Tibial nerve (tissue), 4 donors: ENCODE measurements at regions not wholly inside any gene's neighbourhood (a gene's known extent, or its start where the extent isn't known, plus 50 kb on each side); places are given as distances from the start of the nearest gene placed in this dataset.

Source experiments
- EP300 ChIP-seq, 2 donors: sonication (generic); formaldehyde crosslinking; IDR thresholded peaks; one replicate each; pipeline ENCODE4 v1.6.1; 2017; ENCODE audit warnings: antibody characterized with exemption in 2 of 2, mild to moderate bottlenecking in 1 of 2
- POLR2A ChIP-seq, 2 donors: fragments of 450-650 bp; IDR thresholded peaks; one replicate each; pipeline ENCODE4 v1.6.1; 2017; ENCODE audit warnings: antibody characterized with exemption in 2 of 2, mild to moderate bottlenecking in 2 of 2, moderate library complexity in 2 of 2
- TF ChIP-seq, protein P1 (sequence below), 5 experiments: fragments of 200-600 bp in 3 of 5; fragments of 450-650 bp in 2 of 5; sonication (generic) in 3 of 5; IDR thresholded peaks; one replicate each; pipeline ENCODE4 v1.5.1; 2016 to 2019; ENCODE audit warnings: antibody characterized with exemption in 5 of 5, mild to moderate bottlenecking in 3 of 5, moderate library complexity in 2 of 5

DNA sequence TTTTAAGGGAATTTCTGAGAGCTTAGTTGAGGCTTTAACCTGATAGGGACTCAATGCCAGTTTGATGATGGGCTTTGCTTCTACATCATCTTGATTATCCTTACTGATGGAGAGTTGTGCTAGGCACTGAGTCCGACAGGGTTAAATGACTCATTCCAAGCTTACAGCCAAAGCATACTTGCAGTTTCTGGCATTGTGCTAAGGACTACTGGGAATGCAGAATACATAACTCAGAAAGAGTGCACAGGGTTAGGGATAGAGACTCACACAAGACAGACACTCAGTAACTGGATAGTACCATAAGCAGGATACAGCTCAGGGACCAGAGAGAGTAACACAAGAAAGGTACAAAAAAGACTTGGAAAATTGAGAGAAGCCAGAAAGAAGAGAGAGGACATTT is 94.1 kb upstream of the SLC14A2 start:
- TF ChIP-seq EP300 (IDR thresholded peaks at IDR 0.05) (no peak), POLR2A (IDR thresholded peaks at IDR 0.05) (no peak)
- TF ChIP-seq, protein P1, sequence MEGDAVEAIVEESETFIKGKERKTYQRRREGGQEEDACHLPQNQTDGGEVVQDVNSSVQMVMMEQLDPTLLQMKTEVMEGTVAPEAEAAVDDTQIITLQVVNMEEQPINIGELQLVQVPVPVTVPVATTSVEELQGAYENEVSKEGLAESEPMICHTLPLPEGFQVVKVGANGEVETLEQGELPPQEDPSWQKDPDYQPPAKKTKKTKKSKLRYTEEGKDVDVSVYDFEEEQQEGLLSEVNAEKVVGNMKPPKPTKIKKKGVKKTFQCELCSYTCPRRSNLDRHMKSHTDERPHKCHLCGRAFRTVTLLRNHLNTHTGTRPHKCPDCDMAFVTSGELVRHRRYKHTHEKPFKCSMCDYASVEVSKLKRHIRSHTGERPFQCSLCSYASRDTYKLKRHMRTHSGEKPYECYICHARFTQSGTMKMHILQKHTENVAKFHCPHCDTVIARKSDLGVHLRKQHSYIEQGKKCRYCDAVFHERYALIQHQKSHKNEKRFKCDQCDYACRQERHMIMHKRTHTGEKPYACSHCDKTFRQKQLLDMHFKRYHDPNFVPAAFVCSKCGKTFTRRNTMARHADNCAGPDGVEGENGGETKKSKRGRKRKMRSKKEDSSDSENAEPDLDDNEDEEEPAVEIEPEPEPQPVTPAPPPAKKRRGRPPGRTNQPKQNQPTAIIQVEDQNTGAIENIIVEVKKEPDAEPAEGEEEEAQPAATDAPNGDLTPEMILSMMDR (IDR thresholded peaks at IDR 0.05): no peak
